AG09309 (cell line): ENCODE measurements at regions not wholly inside any gene's neighbourhood (a gene's known extent, or its start where the extent isn't known, plus 50 kb on each side); places are given as distances from the start of the nearest gene placed in this dataset.

Experiments used
- DNase-seq: peaks from one replicate; pipeline ENCODE4 v3.0.0-alpha.2; 2010; ENCODE audit warnings: low read depth
- H3K4me3 ChIP-seq: 2 replicates; pipeline ENCODE4 v1.5.1; 2011; ENCODE audit warnings: mild to moderate bottlenecking, low read depth, low read length, moderate library complexity; ENCODE audit not compliant: control insufficient read depth
- CTCF ChIP-seq: IDR thresholded peaks from 2 replicates; pipeline ENCODE4 v1.5.1; 2011; ENCODE audit warnings: mild to moderate bottlenecking, low read depth, low read length, inconsistent platforms; ENCODE audit not compliant: insufficient read depth, control insufficient read depth; ENCODE audit errors: missing control alignments

GRCh38 chr6:22145823-22146677, 150.8 kb downstream of the PRL start:
- TF ChIP-seq CTCF, result peak; percentile 44
- H3K4me3 ChIP-seq, result peak overlapping the region; percentile 51
- DNase-seq, result peak; percentile 61

GRCh38 chr6:22146678-22146930, 150.2 kb downstream of the PRL start:
- no peak for DNase-seq

GRCh38 chr6:22146931-22147701, 149.7 kb downstream of the PRL start:
- DNase-seq, result no peak
- peak overlapping the region; percentile 51 for H3K4me3 ChIP-seq
- no peak for TF ChIP-seq CTCF

More at GRCh38 chr6:22146678-22146930, 150.2 kb downstream of the PRL start:
- peak overlapping the region; percentile 51 for H3K4me3 ChIP-seq
- TF ChIP-seq CTCF, result no peak

- H3K4me3 ChIP-seq, result no peak overlapping the region
- peak; percentile 38 for DNase-seq
- no peak for TF ChIP-seq CTCF
Observed at GRCh38 chr6:22147921-22148776, 148.7 kb downstream of the PRL start.

GRCh38 chr6:22149096-22149495, 147.7 kb downstream of the PRL start:
- no peak overlapping the region for H3K4me3 ChIP-seq
- TF ChIP-seq CTCF, result no peak

GRCh38 chr6:22149501-22150367, 147.1 kb downstream of the PRL start:
- DNase-seq, result no peak
- no peak for TF ChIP-seq CTCF
- H3K4me3 ChIP-seq, result no peak overlapping the region

More at GRCh38 chr6:22149096-22149495, 147.7 kb downstream of the PRL start:
- DNase-seq, result no peak
